GM12878 (cell line): ENCODE measurements at regions not wholly inside any gene's neighbourhood (a gene's known extent, or its start where the extent isn't known, plus 50 kb on each side); places are given as distances from the start of the nearest gene placed in this dataset.

ENCODE experiments used
- CEBPB ChIP-seq, 2 experiments: fragments of 150-350 bp in 1 of 2; IDR thresholded peaks; 2 replicates each; pipeline ENCODE4 v1.6.1; 2012 to 2014; ENCODE audit warnings: low read depth in 2 of 2, low read length in 2 of 2, borderline replicate concordance in 1 of 2, inconsistent platforms in 1 of 2
- EZH2 ChIP-seq: IDR thresholded peaks from 2 replicates; pipeline ENCODE4 v1.6.1; 2012; ENCODE audit warnings: low read depth, mild to moderate bottlenecking, control low read depth, inconsistent platforms, low read length, borderline replicate concordance; ENCODE audit not compliant: control insufficient read depth
- FOXK2 ChIP-seq: fragments of 450-650 bp; IDR thresholded peaks from 2 replicates; pipeline ENCODE4 v1.6.1; 2017; ENCODE audit warnings: mild to moderate bottlenecking, moderate library complexity
- MXI1 ChIP-seq: fragments of 150-350 bp; IDR thresholded peaks from 2 replicates; pipeline ENCODE4 v1.6.1; 2011; ENCODE audit warnings: low read depth, mild to moderate bottlenecking, inconsistent platforms, low read length, improper control_type of control experiment
- NBN ChIP-seq: fragments of 450-650 bp; IDR thresholded peaks from 2 replicates; pipeline ENCODE4 v1.6.1; 2016
- POLR2A ChIP-seq: IDR thresholded peaks from 2 replicates; pipeline ENCODE4 v1.6.1; 2011; ENCODE audit warnings: low read depth, mild to moderate bottlenecking, low read length
- RFX5 ChIP-seq: IDR thresholded peaks from 2 replicates; pipeline ENCODE4 v1.6.1; 2011; ENCODE audit warnings: low read depth, low read length, improper control_type of control experiment
- SMARCA5 ChIP-seq: fragments of 450-650 bp; IDR thresholded peaks from 2 replicates; pipeline ENCODE4 v1.6.1; 2017; ENCODE audit warnings: mild to moderate bottlenecking
- TF ChIP-seq, protein P1 (sequence below), 3 experiments: IDR thresholded peaks in 2 of 3; conservative IDR thresholded peaks in 1 of 3; 2 replicates each; pipeline ENCODE4 v1.5.1; 2011; ENCODE audit warnings: low read depth in 3 of 3, low read length in 3 of 3, mild to moderate bottlenecking in 3 of 3, control low read depth in 2 of 3, moderate library complexity in 2 of 3, inconsistent platforms in 1 of 3, mixed read lengths in 1 of 3; ENCODE audit not compliant: control insufficient read depth in 2 of 3, insufficient read depth in 1 of 3; ENCODE audit errors: extremely low read depth in 1 of 3

DNA sequence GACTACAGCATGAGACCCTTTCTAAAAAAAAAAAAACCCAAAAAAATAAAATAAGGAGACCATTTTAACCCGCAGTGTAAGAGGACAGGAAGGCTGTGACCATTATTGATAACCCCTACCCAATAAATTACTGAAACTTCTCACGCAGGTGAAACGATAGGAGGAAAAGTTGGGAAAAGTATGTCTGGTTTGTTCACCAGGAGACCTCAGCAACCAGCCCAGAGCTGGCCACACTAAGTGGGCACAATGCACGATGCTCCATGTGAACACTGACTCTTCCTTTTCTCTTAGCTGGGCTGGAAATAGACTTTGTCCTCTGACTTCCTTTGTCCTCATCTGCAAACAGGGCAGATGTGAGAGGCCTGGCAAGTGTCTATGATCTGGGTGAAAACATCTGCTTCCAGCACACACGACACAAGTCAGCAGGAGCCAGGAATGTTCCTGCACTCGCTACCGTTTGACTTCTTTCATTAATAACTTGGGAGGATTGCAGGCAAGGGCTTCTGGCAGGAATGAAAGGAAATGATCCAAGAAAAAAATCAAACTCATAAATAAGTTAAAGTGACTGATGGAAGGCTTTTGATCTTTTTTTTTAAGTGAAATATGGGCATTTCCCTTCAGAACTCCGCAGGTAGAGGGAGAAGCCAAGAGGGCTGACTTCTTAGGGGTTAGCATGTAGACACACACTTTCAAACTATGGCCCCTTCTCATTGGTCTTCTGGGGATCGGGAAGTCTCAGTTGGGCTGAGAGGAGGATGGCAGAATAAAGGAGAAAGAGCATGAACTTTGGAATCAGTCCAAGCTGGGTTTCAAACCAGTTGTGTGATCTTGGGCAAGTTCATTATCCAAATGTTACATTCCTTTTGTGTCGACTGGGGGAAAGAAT is 137.4 kb upstream of the MYCN start:
- no peak for TF ChIP-seq NBN
- TF ChIP-seq CEBPB (IDR thresholded peaks at IDR 0.05; ENCODE audit: borderline replicate concordance in 1 of 2, low read depth in 2 of 2, low read length in 2 of 2), result no peak
- TF ChIP-seq, protein P1, sequence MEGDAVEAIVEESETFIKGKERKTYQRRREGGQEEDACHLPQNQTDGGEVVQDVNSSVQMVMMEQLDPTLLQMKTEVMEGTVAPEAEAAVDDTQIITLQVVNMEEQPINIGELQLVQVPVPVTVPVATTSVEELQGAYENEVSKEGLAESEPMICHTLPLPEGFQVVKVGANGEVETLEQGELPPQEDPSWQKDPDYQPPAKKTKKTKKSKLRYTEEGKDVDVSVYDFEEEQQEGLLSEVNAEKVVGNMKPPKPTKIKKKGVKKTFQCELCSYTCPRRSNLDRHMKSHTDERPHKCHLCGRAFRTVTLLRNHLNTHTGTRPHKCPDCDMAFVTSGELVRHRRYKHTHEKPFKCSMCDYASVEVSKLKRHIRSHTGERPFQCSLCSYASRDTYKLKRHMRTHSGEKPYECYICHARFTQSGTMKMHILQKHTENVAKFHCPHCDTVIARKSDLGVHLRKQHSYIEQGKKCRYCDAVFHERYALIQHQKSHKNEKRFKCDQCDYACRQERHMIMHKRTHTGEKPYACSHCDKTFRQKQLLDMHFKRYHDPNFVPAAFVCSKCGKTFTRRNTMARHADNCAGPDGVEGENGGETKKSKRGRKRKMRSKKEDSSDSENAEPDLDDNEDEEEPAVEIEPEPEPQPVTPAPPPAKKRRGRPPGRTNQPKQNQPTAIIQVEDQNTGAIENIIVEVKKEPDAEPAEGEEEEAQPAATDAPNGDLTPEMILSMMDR (IDR thresholded peaks at IDR 0.05 in 2 of 3, conservative IDR thresholded peaks at IDR 0.05 in 1 of 3; ENCODE audit: control insufficient read depth in 2 of 3, extremely low read depth in 1 of 3, insufficient read depth in 1 of 3, low read depth in 3 of 3, low read length in 3 of 3), result no peak
- TF ChIP-seq RFX5, result no peak
- no peak for TF ChIP-seq EZH2
- no peak for TF ChIP-seq SMARCA5
- no peak for TF ChIP-seq FOXK2
- TF ChIP-seq MXI1, result no peak
- no peak for TF ChIP-seq POLR2A
